ENCODE measurements at regions not wholly inside any gene's neighbourhood (a gene's known extent, or its start where the extent isn't known, plus 50 kb on each side); places are given as distances from the start of the nearest gene placed in this dataset.

GRCh38 chr5:18489703-18490102, 855.4 kb downstream of the TAF11L14 start:
- Histone ChIP-seq H3K4me3 (ENCODE audit: control insufficient read depth in 2 of 3, extremely low read depth in 1 of 3, insufficient read depth in 2 of 3, low read depth in 1 of 3, low read length in 3 of 3) (no peak overlapping the region), H3K4me2 (ENCODE audit: control insufficient read depth, extremely low read depth, insufficient read depth, low read depth, low read length) (no peak overlapping the region), H3K9ac (ENCODE audit: control insufficient read depth, extremely low read depth, insufficient read depth, low read length) (no peak overlapping the region), H4K20me1 (ENCODE audit: control insufficient read depth, extremely low read depth, insufficient read depth, low read length) (no peaks in the 10 kb centered on the region), H3K79me2 (ENCODE audit: control insufficient read depth, insufficient read depth, low read length) (no peaks in the 10 kb centered on the region), H2AFZ (ENCODE audit: control insufficient read depth, low read length) (no peak overlapping the region), H3K4me1 (ENCODE audit: control insufficient read depth, extremely low read depth, insufficient read depth, low read length) (no peaks in the 10 kb centered on the region), H3K9me1 (ENCODE audit: control insufficient read depth, extremely low read depth, insufficient read depth, low read length) (no peaks in the 10 kb centered on the region), H3K36me3 (ENCODE audit: control insufficient read depth in 2 of 2, extremely low read depth in 1 of 2, insufficient read depth in 2 of 2, low read length in 2 of 2) (no peaks in the 10 kb centered on the region), H3K27me3 (ENCODE audit: control insufficient read depth, extremely low read depth, insufficient read depth, low read length) (no peaks in the 10 kb centered on the region), H3K9me3 (ENCODE audit: control insufficient read depth, low read depth, low read length) (no peaks in the 10 kb centered on the region), H3K27ac (ENCODE audit: control insufficient read depth, insufficient read depth, low read length) (no peak overlapping the region)
- DNase-seq (ENCODE audit: low read depth, low spot score) (no peak), FAIRE-seq (no peak)
- dilution Hi-C loops (cut with MboI; ENCODE audit: extremely low pct_ligation_motif_present, low sequenced_read_pairs) = no loop called here
- TF ChIP-seq, protein P1, sequence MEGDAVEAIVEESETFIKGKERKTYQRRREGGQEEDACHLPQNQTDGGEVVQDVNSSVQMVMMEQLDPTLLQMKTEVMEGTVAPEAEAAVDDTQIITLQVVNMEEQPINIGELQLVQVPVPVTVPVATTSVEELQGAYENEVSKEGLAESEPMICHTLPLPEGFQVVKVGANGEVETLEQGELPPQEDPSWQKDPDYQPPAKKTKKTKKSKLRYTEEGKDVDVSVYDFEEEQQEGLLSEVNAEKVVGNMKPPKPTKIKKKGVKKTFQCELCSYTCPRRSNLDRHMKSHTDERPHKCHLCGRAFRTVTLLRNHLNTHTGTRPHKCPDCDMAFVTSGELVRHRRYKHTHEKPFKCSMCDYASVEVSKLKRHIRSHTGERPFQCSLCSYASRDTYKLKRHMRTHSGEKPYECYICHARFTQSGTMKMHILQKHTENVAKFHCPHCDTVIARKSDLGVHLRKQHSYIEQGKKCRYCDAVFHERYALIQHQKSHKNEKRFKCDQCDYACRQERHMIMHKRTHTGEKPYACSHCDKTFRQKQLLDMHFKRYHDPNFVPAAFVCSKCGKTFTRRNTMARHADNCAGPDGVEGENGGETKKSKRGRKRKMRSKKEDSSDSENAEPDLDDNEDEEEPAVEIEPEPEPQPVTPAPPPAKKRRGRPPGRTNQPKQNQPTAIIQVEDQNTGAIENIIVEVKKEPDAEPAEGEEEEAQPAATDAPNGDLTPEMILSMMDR (optimal IDR thresholded peaks at IDR 0.05 in 1 of 3, IDR thresholded peaks at IDR 0.05 in 1 of 3, conservative IDR thresholded peaks at IDR 0.05 in 1 of 3; ENCODE audit: extremely low read depth in 1 of 3, insufficient read depth in 2 of 3, low read length in 3 of 3) = no peak
- TF ChIP-seq EZH2 (IDR thresholded peaks at IDR 0.05; ENCODE audit: low read length) = no peak

GRCh38 chr5:18491349-18491748, 857.1 kb downstream of the TAF11L14 start:
- no peak for FAIRE-seq
- Histone ChIP-seq H3K9me3 (ENCODE audit: control insufficient read depth, low read depth, low read length) (no peaks in the 10 kb centered on the region), H3K27ac (ENCODE audit: control insufficient read depth, insufficient read depth, low read length) (no peak overlapping the region), H2AFZ (ENCODE audit: control insufficient read depth, low read length) (no peak overlapping the region), H3K27me3 (ENCODE audit: control insufficient read depth, extremely low read depth, insufficient read depth, low read length) (no peaks in the 10 kb centered on the region), H3K4me2 (ENCODE audit: control insufficient read depth, extremely low read depth, insufficient read depth, low read depth, low read length) (no peak overlapping the region), H4K20me1 (ENCODE audit: control insufficient read depth, extremely low read depth, insufficient read depth, low read length) (no peaks in the 10 kb centered on the region), H3K79me2 (ENCODE audit: control insufficient read depth, insufficient read depth, low read length) (no peaks in the 10 kb centered on the region), H3K9ac (ENCODE audit: control insufficient read depth, extremely low read depth, insufficient read depth, low read length) (no peak overlapping the region), H3K4me1 (ENCODE audit: control insufficient read depth, extremely low read depth, insufficient read depth, low read length) (no peaks in the 10 kb centered on the region), H3K9me1 (ENCODE audit: control insufficient read depth, extremely low read depth, insufficient read depth, low read length) (no peaks in the 10 kb centered on the region), H3K4me3 (ENCODE audit: control insufficient read depth in 2 of 3, extremely low read depth in 1 of 3, insufficient read depth in 2 of 3, low read depth in 1 of 3, low read length in 3 of 3) (no peak overlapping the region), H3K36me3 (ENCODE audit: control insufficient read depth in 2 of 2, extremely low read depth in 1 of 2, insufficient read depth in 2 of 2, low read length in 2 of 2) (no peaks in the 10 kb centered on the region)
- TF ChIP-seq, protein P1 (optimal IDR thresholded peaks at IDR 0.05 in 1 of 3, IDR thresholded peaks at IDR 0.05 in 1 of 3, conservative IDR thresholded peaks at IDR 0.05 in 1 of 3; ENCODE audit: extremely low read depth in 1 of 3, insufficient read depth in 2 of 3, low read length in 3 of 3) = no peak
- TF ChIP-seq EZH2 (IDR thresholded peaks at IDR 0.05; ENCODE audit: low read length) = no peak
- dilution Hi-C loops (cut with MboI; ENCODE audit: extremely low pct_ligation_motif_present, low sequenced_read_pairs) = no loop called here
- DNase-seq (ENCODE audit: low read depth, low spot score) = no peak
